GM23338 (cell line): ENCODE measurements at regions not wholly inside any gene's neighbourhood (a gene's known extent, or its start where the extent isn't known, plus 50 kb on each side); places are given as distances from the start of the nearest gene placed in this dataset.

ENCODE experiments used
- ATAC-seq: fragments of 200-7000 bp; cut with Tn5 transposase; 3 replicates; pipeline ENCODE4 v1.9.1; 2020
- DNase-seq: peaks from one replicate; pipeline ENCODE4 v3.0.0-alpha.2; 2015; ENCODE audit warnings: low spot score
- H2AFZ ChIP-seq: fragments of 200-600 bp; sonication (generic); 2 replicates; pipeline ENCODE4 v1.8.0; 2016; ENCODE audit warnings: antibody characterized with exemption, mild to moderate bottlenecking, moderate library complexity
- H3F3A ChIP-seq: fragments of 200-600 bp; sonication (generic); replicated peaks from 2 replicates; pipeline ENCODE4 v1.8.0; 2017; ENCODE audit warnings: antibody characterized with exemption, mixed run types, low read depth
- H3K27ac ChIP-seq: fragments of 200-600 bp; sonication (generic); 2 replicates; pipeline ENCODE4 v1.6.1; 2016; ENCODE audit warnings: low read depth
- H3K27me3 ChIP-seq: fragments of 200-600 bp; sonication (generic); 2 replicates; pipeline ENCODE4 v1.8.0; 2016; ENCODE audit warnings: mild to moderate bottlenecking, mixed run types, moderate library complexity; ENCODE audit not compliant: insufficient read depth
- H3K36me3 ChIP-seq: fragments of 200-600 bp; sonication (generic); 2 replicates; pipeline ENCODE4 v1.8.0; 2016; ENCODE audit warnings: mild to moderate bottlenecking; ENCODE audit not compliant: insufficient read depth
- H3K4me1 ChIP-seq: fragments of 200-600 bp; sonication (generic); 2 replicates; pipeline ENCODE4 v1.8.0; 2016; ENCODE audit warnings: mild to moderate bottlenecking, moderate library complexity; ENCODE audit not compliant: insufficient read depth
- H3K4me2 ChIP-seq: fragments of 200-600 bp; sonication (generic); 2 replicates; pipeline ENCODE4 v1.7.1; 2017; ENCODE audit warnings: mixed run types
- H3K4me3 ChIP-seq: fragments of 200-600 bp; sonication (generic); 2 replicates; pipeline ENCODE4 v1.6.1; 2016; ENCODE audit warnings: mixed run types
- H3K79me2 ChIP-seq: fragments of 200-600 bp; sonication (generic); replicated peaks from 2 replicates; pipeline ENCODE4 v1.8.0; 2017; ENCODE audit warnings: mild to moderate bottlenecking; ENCODE audit not compliant: insufficient read depth
- H3K9me2 ChIP-seq: fragments of 200-600 bp; sonication (generic); 2 replicates; pipeline ENCODE4 v1.8.0; 2017; ENCODE audit not compliant: insufficient read depth
- H4K20me1 ChIP-seq: fragments of 200-600 bp; sonication (generic); replicated peaks from 2 replicates; pipeline ENCODE4 v1.8.0; 2017; ENCODE audit warnings: mild to moderate bottlenecking; ENCODE audit not compliant: insufficient read depth
- H3K27ac Mint-ChIP-seq: 2 replicates; pipeline ENCODE4 v1.8.0; 2020; ENCODE audit warnings: inconsistent platforms, mild to moderate bottlenecking, moderate library complexity, mixed read lengths
- H3K27me3 Mint-ChIP-seq: 3 replicates; pipeline ENCODE4 v1.8.0; 2022; ENCODE audit warnings: low read depth, mild to moderate bottlenecking, moderate library complexity, mixed read lengths, inconsistent platforms; ENCODE audit not compliant: insufficient read depth, poor library complexity
- H3K36me3 Mint-ChIP-seq: 3 replicates; pipeline ENCODE4 v1.8.0; 2021; ENCODE audit warnings: low read depth, mild to moderate bottlenecking, inconsistent platforms, moderate library complexity, mixed read lengths
- H3K4me1 Mint-ChIP-seq: 3 replicates; pipeline ENCODE4 v1.8.0; 2020; ENCODE audit warnings: mild to moderate bottlenecking, inconsistent platforms, mixed read lengths
- H3K4me3 Mint-ChIP-seq: 3 replicates; pipeline ENCODE4 v1.8.0; 2021; ENCODE audit warnings: moderate library complexity, mild to moderate bottlenecking, inconsistent platforms, mixed read lengths
- H3K9me3 Mint-ChIP-seq: 3 replicates; pipeline ENCODE4 v1.8.0; 2020; ENCODE audit warnings: moderate library complexity, mild to moderate bottlenecking, inconsistent platforms, mixed read lengths
- CREB1 ChIP-seq: fragments of 250-450 bp; sonication (Bioruptor Pico); IDR thresholded peaks from 2 replicates; pipeline ENCODE4 v1.5.0; 2020; ENCODE audit warnings: low read depth, mild to moderate bottlenecking, moderate library complexity
- CTCF ChIP-seq, 2 experiments: fragments of 200-600 bp in 1 of 2; sonication (generic) in 1 of 2; conservative IDR thresholded peaks; 2 replicates each; pipeline versions ENCODE4 v1.5.1 to v1.6.1; 2016 to 2017; ENCODE audit warnings: antibody characterized with exemption in 2 of 2, low read depth in 2 of 2, mild to moderate bottlenecking in 2 of 2, moderate library complexity in 1 of 2
- ETS1 ChIP-seq: IDR thresholded peaks from 2 replicates; pipeline ENCODE4 v1.6.1; 2016; ENCODE audit warnings: antibody characterized with exemption
- EZH2 ChIP-seq: fragments of 200-600 bp; sonication (generic); IDR thresholded peaks from one replicate; pipeline ENCODE4 v1.8.0; 2017; ENCODE audit warnings: antibody characterized with exemption, mild to moderate bottlenecking, low read depth; ENCODE audit not compliant: unreplicated experiment
- EZH2phosphoT487 ChIP-seq: fragments of 200-600 bp; sonication (generic); IDR thresholded peaks from one replicate; pipeline ENCODE4 v1.8.1; 2018; ENCODE audit warnings: antibody characterized with exemption; ENCODE audit not compliant: unreplicated experiment
- JUNB ChIP-seq: IDR thresholded peaks from one replicate; pipeline ENCODE4 v1.6.1; 2016; ENCODE audit warnings: antibody characterized with exemption; ENCODE audit not compliant: unreplicated experiment
- NANOG ChIP-seq: IDR thresholded peaks from 2 replicates; pipeline ENCODE4 v1.6.1; 2016; ENCODE audit warnings: antibody characterized with exemption, borderline replicate concordance
- POLR2AphosphoS5 ChIP-seq: IDR thresholded peaks from 2 replicates; pipeline ENCODE4 v1.6.1; 2016; ENCODE audit warnings: antibody characterized with exemption, low read depth
- REST ChIP-seq: IDR thresholded peaks from one replicate; pipeline ENCODE4 v1.6.1; 2018; ENCODE audit warnings: antibody characterized with exemption; ENCODE audit not compliant: unreplicated experiment
- STAT1 ChIP-seq: IDR thresholded peaks from one replicate; pipeline ENCODE4 v1.6.1; 2016; ENCODE audit warnings: antibody characterized with exemption; ENCODE audit not compliant: unreplicated experiment
- ZNF331 ChIP-seq: fragments of 250-450 bp; sonication (Bioruptor Pico); IDR thresholded peaks from 2 replicates; pipeline ENCODE4 v1.5.0; 2020; ENCODE audit warnings: low read depth, mild to moderate bottlenecking, moderate library complexity
- ZNF462 ChIP-seq: fragments of 250-450 bp; sonication (Bioruptor Pico); IDR thresholded peaks from 2 replicates; pipeline ENCODE4 v1.5.0; 2020; ENCODE audit warnings: mild to moderate bottlenecking, moderate library complexity

GRCh38 chr6:164337925-164338397 is 923.4 kb downstream of the QKI start:
- Mint-ChIP-seq H3K27me3 (peaks cover 5% of the 10 kb centered on the region), H3K4me1 (no peaks in the 10 kb centered on the region; the same call in 2 of the 3 replicates), H3K4me3 (no peak overlapping the region), H3K27ac (no peak overlapping the region), H3K36me3 (peaks cover 17% of the 10 kb centered on the region; the same call in 2 of the 3 replicates), H3K9me3 (peaks cover 22% of the 10 kb centered on the region)
- Histone ChIP-seq H3F3A (no peaks in the 10 kb centered on the region), H3K36me3 (0 out of 2 replicates have a peak, but pooled peaks cover under 1% of the 10 kb centered on the region), H4K20me1 (no peaks in the 10 kb centered on the region), H3K27me3 (no peaks in the 10 kb centered on the region), H3K4me3 (no peak overlapping the region), H3K79me2 (no peaks in the 10 kb centered on the region), H3K4me2 (no peak overlapping the region), H3K27ac (no peak overlapping the region), H3K4me1 (no peaks in the 10 kb centered on the region), H3K9me2 (peaks cover 15% of the 10 kb centered on the region; the same call in 1 of the 2 replicates), H2AFZ (no peak overlapping the region)
- DNase-seq (no peak), ATAC-seq (no peak)
- no peak for TF ChIP-seq EZH2phosphoT487
- no peak for TF ChIP-seq EZH2
- no peak for TF ChIP-seq REST
- TF ChIP-seq JUNB, result no peak
- TF ChIP-seq CTCF (conservative IDR thresholded peaks at IDR 0.05; ENCODE audit: low read depth in 2 of 2), result no peak
- no peak for TF ChIP-seq POLR2AphosphoS5
- TF ChIP-seq ETS1, result no peak
- TF ChIP-seq ZNF331 (CRISPR knock-in tag), result no peak
- TF ChIP-seq CREB1, result no peak
- no peak for TF ChIP-seq STAT1
- TF ChIP-seq NANOG, result no peak
- no peak for TF ChIP-seq ZNF462 (CRISPR knock-in tag)
